Upper lobe of left lung (tissue), 4 donors: ENCODE measurements at regions not wholly inside any gene's neighbourhood (a gene's known extent, or its start where the extent isn't known, plus 50 kb on each side); places are given as distances from the start of the nearest gene placed in this dataset.

ENCODE experiments used
- POLR2AphosphoS5 ChIP-seq, 2 donors: sonication (generic); formaldehyde crosslinking; IDR thresholded peaks; one replicate each; pipeline ENCODE4 v1.5.1; 2017; ENCODE audit warnings: antibody characterized with exemption in 2 of 2
- TF ChIP-seq, protein P1 (sequence below), 6 experiments: fragments of 450-650 bp in 4 of 6; fragments of 200-600 bp in 2 of 6; sonication (generic) in 2 of 6; IDR thresholded peaks; one replicate each; pipeline ENCODE4 v1.5.1; 2016 to 2019; ENCODE audit warnings: antibody characterized with exemption in 6 of 6

DNA sequence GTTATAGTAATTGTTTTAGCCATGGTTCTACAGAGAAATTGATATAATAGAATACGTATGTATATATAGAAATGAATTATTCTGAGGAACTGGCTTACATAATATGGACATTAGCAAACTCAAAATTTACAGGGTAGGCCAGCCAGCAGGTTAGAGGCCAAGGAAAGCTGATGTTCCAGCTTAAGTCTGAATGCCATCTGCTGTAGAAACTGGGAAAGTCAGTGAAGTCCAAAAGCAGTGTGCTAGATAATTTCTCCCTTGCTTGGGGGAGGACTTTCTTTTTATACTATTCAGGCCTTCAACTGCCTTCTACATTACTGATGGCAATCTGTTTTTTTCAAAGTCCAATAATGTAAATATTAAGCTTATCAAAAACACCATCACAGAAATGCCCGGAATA is 1174.7 kb downstream of the ZPLD1 start:
- TF ChIP-seq, protein P1, sequence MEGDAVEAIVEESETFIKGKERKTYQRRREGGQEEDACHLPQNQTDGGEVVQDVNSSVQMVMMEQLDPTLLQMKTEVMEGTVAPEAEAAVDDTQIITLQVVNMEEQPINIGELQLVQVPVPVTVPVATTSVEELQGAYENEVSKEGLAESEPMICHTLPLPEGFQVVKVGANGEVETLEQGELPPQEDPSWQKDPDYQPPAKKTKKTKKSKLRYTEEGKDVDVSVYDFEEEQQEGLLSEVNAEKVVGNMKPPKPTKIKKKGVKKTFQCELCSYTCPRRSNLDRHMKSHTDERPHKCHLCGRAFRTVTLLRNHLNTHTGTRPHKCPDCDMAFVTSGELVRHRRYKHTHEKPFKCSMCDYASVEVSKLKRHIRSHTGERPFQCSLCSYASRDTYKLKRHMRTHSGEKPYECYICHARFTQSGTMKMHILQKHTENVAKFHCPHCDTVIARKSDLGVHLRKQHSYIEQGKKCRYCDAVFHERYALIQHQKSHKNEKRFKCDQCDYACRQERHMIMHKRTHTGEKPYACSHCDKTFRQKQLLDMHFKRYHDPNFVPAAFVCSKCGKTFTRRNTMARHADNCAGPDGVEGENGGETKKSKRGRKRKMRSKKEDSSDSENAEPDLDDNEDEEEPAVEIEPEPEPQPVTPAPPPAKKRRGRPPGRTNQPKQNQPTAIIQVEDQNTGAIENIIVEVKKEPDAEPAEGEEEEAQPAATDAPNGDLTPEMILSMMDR (IDR thresholded peaks at IDR 0.05): no peak
- TF ChIP-seq POLR2AphosphoS5 (IDR thresholded peaks at IDR 0.05): no peak
